Stromal cell of bone marrow (primary cell): ENCODE measurements at regions not wholly inside any gene's neighbourhood (a gene's known extent, or its start where the extent isn't known, plus 50 kb on each side); places are given as distances from the start of the nearest gene placed in this dataset.

Experiments
- DNase-seq: peaks from one replicate; pipeline ENCODE4 v3.0.0-alpha.2; 2012; ENCODE audit warnings: low read depth

- no peak for DNase-seq
Observed at GRCh38 chr1:184319879-184320278, 67.0 kb upstream of the C1orf21 start.

DNA sequence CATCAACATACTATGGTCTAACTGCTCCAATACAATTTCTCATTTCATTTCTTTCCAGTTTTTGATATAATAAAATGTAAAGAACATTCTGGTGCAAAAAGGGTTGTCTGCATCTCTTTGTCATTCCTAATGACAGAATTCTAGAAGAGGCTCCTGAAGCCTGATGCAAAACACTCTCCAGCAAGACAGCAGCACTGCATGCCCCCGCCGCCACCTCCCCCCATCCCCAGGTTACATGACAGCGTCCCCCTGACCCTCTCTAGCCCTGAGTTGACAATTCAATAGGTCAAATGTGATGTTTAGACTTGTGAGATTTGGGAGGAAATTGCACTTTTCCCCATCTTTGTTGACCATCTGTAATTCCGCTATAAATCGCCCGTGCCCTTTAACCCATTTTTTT lies 64.6 kb upstream of the C1orf21 start:
- DNase-seq: no peak

DNA sequence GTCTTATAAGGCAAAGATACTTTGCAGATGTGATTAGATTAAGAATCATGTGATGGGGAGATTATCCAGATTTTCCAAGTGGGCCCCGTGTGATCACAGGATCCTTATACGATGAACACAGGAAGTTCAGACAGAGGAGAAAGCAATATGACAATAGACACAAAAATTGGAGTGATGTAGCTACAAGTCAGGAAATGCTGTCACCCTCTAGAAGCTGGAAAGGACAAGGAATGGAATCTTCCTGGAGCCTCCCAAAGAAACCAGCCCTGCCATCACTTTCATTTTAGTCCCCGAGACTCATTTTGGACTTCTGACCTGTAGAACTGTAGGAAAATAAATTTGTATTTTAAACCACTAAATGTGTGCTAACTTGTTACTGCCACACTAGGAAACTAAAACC lies 61.9 kb upstream of the C1orf21 start:
- no peak for DNase-seq

DNA sequence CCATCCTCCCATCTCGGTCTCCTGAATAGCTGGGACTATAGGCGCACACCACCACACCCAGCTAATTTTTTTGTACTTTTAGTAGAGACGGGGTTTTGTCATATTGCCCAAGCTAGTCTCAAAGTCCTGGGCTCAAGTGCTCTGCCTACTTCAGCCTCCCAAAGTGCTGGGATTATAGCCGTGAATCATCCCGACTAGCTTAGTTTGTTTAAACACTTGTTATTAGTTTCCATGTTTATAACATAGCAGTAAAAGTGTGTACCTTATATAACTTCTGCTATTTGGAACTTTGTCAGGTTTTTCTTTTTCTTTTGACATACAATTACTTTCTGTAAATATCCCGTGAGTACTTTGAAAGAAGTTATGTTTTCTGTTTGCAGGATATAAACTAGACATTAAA lies 60.6 kb upstream of the C1orf21 start:
- no peak for DNase-seq

GRCh38 chr1:184329245-184329953 lies 57.4 kb upstream of the C1orf21 start:
- no peak for DNase-seq

DNA sequence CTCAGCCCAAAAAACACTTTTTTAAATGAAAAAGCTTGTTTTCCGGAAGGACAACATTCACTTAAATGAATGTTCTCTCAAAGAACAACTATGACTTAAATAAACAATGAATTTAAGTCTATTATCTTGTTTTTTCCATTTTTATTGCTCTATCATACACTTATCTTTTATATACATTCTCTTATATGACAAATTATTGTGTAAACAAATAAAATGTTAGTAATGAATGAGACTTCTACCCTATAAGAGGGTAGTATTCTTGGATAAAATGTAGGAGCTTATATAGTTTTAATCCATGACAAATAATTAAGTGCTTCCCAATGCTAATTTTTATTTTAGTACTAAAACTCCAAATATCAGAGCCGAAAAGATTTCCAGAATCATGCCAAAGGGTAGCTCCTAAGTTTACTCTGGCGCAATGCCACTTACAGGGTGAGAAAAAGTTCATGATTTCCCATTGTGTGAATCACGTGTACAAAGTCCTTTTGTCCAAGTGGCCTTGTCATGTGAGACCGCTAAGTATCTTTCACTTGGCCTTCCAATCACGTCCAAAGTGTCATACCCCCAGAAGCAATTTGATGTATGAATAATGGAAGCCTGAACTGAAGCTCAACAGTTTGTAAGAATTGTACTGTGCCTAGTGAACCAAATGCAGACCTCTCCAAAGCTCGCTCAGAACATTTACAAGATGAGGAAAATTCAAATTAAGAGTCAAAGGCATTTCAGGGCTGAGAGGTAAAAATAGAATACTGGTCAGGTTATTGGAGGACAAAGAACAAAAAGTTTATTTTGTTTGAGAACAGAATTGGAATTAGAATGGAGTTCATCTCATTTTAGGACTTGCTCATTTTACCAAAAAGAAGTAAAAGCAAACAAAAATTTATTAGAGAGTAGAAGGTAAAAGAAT lies 56.6 kb upstream of the C1orf21 start:
- no peak for DNase-seq

GRCh38 chr1:184330875-184331274 lies 56.0 kb upstream of the C1orf21 start:
- no peak for DNase-seq
